CD4-positive, alpha-beta memory T cell (primary cell): ENCODE measurements at regions not wholly inside any gene's neighbourhood (a gene's known extent, or its start where the extent isn't known, plus 50 kb on each side); places are given as distances from the start of the nearest gene placed in this dataset.

Experiments
- CTCF ChIA-PET: fragments of 350-600 bp; sonication (Branson Sonifier 250); formaldehyde crosslinking; loops from one replicate; lab custom pipeline; 2021; ENCODE audit warnings: inconsistent platforms; ENCODE audit not compliant: partially characterized antibody; lab: Charles Lee
- POLR2A ChIA-PET: fragments of 350-600 bp; sonication (Branson Sonifier 250); formaldehyde crosslinking; loops from one replicate; lab custom pipeline; 2021; ENCODE audit not compliant: partially characterized antibody; lab: Charles Lee
- DNase-seq, 5 donors: peaks; one replicate each; pipeline versions ENCODE4 v3.0.0 to v3.0.0-alpha.2; 2020 to 2022; ENCODE audit warnings: mixed read lengths in 1 of 5
- H3K27ac ChIP-seq: one replicate; pipeline ENCODE4 v1.7.0; 2013; ENCODE audit warnings: low read depth, low read length
- H3K27me3 ChIP-seq: 2 replicates; pipeline ENCODE4 v1.7.0; 2013; ENCODE audit warnings: mild to moderate bottlenecking, low read length, moderate library complexity; ENCODE audit not compliant: insufficient read depth
- H3K36me3 ChIP-seq: 2 replicates; pipeline ENCODE4 v1.7.0; 2013; ENCODE audit warnings: mild to moderate bottlenecking, low read length, moderate library complexity; ENCODE audit not compliant: insufficient read depth
- H3K4me1 ChIP-seq: 2 replicates; pipeline ENCODE4 v1.7.0; 2013; ENCODE audit warnings: mild to moderate bottlenecking, low read length, moderate library complexity; ENCODE audit not compliant: insufficient read depth
- H3K4me3 ChIP-seq, 2 donors: one replicate each; pipeline ENCODE4 v1.7.0; 2013; ENCODE audit warnings: low read length in 2 of 2, mild to moderate bottlenecking in 1 of 2
- H3K9me3 ChIP-seq, 2 donors: one replicate each; pipeline ENCODE4 v1.7.0; 2013; ENCODE audit warnings: low read length in 2 of 2, control low read depth in 1 of 2; ENCODE audit not compliant: control insufficient read depth in 1 of 2
- H3K27ac Mint-ChIP-seq, 7 donors: one replicate each; pipeline ENCODE4 v1.8.0; 2020 to 2021; ENCODE audit warnings: mixed read lengths in 7 of 7, mild to moderate bottlenecking in 6 of 7, inconsistent platforms in 3 of 7, moderate library complexity in 3 of 7
- H3K27me3 Mint-ChIP-seq, 2 donors: one replicate each; pipeline ENCODE4 v1.8.0; 2020 to 2021; ENCODE audit warnings: mixed read lengths in 2 of 2
- H3K36me3 Mint-ChIP-seq, 2 donors: one replicate each; pipeline ENCODE4 v1.8.0; 2020 to 2021; ENCODE audit warnings: mixed read lengths in 2 of 2, inconsistent platforms in 1 of 2, mild to moderate bottlenecking in 1 of 2
- H3K4me1 Mint-ChIP-seq, 4 donors: one replicate each; pipeline ENCODE4 v1.8.0; 2020 to 2021; ENCODE audit warnings: mixed read lengths in 4 of 4, mild to moderate bottlenecking in 1 of 4
- H3K4me3 Mint-ChIP-seq, 8 donors: one replicate each; pipeline ENCODE4 v1.8.0; 2020 to 2021; ENCODE audit warnings: mixed read lengths in 8 of 8, mild to moderate bottlenecking in 7 of 8, moderate library complexity in 6 of 8, inconsistent platforms in 3 of 8
- H3K9me3 Mint-ChIP-seq, 8 donors: one replicate each; pipeline ENCODE4 v1.8.0; 2020 to 2021; ENCODE audit warnings: mixed read lengths in 8 of 8, mild to moderate bottlenecking in 5 of 8, inconsistent platforms in 3 of 8, moderate library complexity in 1 of 8
- intact Hi-C: fragments of 100-400 bp; cut with micrococcal nuclease; formaldehyde crosslinking; loops from one replicate; pipeline ENCODE4 v1.15.1; 2023

DNA sequence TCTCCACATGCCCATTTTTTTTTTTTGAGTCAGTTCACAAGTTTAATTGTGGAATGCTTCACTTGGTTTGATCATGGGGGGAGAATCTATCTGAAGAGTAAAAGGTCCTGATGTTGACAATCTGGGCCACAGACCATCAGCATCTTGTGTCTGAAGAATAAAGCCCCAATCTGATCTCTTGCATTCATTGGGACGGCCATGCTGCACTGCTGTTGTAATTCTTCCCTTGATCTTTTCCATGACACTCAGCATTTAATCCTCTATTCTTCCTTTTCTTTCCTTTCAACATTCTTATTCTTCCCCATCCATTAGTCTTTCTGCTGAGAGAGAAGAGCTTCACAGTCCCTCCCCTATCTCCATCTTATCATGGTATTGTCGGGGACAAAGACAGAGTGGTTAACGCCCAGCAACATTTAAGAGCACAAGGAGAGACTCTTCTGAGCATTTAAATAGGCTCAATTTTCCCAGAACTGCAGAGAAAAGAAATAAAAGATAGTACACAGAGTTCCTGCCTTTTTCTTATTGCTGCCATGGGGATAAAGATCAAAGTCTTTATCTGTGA lies 1157.3 kb downstream of the SORCS3 start:
- no peaks in the 10 kb centered on the region for H3K4me1 ChIP-seq
- H3K9me3 Mint-ChIP-seq = peaks cover 0 to 14% (median 0%) of the 10 kb centered on the region in 8 donors

DNA sequence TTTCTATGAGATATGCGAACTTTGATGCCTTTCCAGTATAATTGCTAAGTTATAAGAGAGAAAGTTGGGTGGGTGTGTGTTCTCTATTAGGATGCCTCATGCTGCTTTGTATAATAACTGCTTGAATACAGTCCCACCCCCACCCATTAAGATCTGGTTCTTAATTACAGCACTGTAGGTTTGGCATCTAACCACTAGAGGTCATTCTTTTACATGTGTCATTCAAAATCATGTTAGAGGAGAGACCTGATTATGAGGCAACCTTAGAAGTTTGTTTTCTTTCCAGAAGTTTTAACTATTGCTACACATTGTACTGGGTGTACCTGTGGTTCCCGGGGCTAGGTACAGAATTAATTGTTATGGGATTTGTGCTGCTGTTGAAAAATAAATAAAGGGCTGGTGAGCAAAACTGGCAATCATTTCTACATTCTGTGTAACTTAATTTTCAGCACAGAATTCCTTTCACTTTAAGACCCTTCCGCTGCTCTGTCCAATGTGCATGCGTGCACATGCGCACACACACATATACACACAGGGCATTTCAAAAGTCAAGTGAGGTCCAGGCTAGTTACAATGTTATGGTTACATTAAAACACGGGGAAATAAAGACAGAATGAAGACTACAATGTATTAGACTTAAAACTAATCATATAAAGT lies 1156.3 kb downstream of the SORCS3 start:
- Mint-ChIP-seq H3K4me1 (peaks cover 0 to 1% (median 0%) of the 10 kb centered on the region in 4 donors), H3K9me3 (peaks cover 0 to 14% (median 0%) of the 10 kb centered on the region in 8 donors), H3K4me3 (no peak overlapping the region), H3K27ac (no peak overlapping the region), H3K27me3 (peaks cover 0 to 2% of the 10 kb centered on the region in 2 donors), H3K36me3 (no peaks in the 10 kb centered on the region)
- DNase-seq = no peak
- Histone ChIP-seq H3K4me1 (no peaks in the 10 kb centered on the region), H3K36me3 (no peaks in the 10 kb centered on the region), H3K27ac (no peak overlapping the region), H3K4me3 (no peak overlapping the region), H3K27me3 (no peaks in the 10 kb centered on the region), H3K9me3 (no peaks in the 10 kb centered on the region)
- intact Hi-C loops = loop anchor here (2.0 to 10.0 kb wide), 2 partner anchors 153 to 377 kb away; no protein-coding TSS in a partner anchor
- CTCF ChIA-PET = interaction anchor here (1.0 kb wide), 1 partner anchor 27 kb away, joined by 3 read pairs; no protein-coding TSS in a partner anchor
- POLR2A ChIA-PET = no interaction called here

More for the DNA sequence above, 1157.3 kb downstream of the SORCS3 start:
- ChIA-PET POLR2A (no interaction called here), CTCF (no interaction called here)
- Mint-ChIP-seq H3K27me3 (peaks cover 0 to 2% of the 10 kb centered on the region in 2 donors), H3K4me1 (peaks cover 0 to 1% (median 0%) of the 10 kb centered on the region in 4 donors), H3K27ac (no peak overlapping the region), H3K4me3 (no peak overlapping the region), H3K36me3 (no peaks in the 10 kb centered on the region)
- Histone ChIP-seq H3K4me3 (no peak overlapping the region), H3K27ac (no peak overlapping the region), H3K27me3 (no peaks in the 10 kb centered on the region), H3K36me3 (no peaks in the 10 kb centered on the region), H3K9me3 (no peaks in the 10 kb centered on the region)
- intact Hi-C loops = loop anchor here (10.0 kb wide), 1 partner anchor 376 kb away; no protein-coding TSS in a partner anchor
- DNase-seq = no peak

DNA sequence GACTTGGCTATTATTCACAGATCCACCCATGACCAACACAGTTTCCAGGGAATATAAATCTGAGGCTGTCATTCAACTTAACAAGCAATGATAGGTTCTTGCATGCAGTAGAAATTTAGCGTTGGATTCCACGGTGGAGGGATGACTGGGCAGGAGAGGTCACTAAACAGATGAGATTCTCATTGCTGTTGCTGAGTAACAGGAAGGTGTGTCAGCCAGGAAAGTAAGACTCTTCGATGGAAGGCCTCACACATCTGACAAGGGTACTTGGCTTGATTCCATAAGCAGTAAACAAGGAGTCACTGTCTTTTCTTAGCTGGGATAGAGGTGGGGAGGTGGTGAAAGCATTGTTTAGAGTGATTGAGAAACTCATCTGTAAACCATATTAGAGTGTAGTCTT lies 1152.0 kb downstream of the SORCS3 start:
- CTCF ChIA-PET = no interaction called here
- no peak for DNase-seq
- POLR2A ChIA-PET = no interaction called here
- peaks cover 0 to 2% of the 10 kb centered on the region in 2 donors for H3K27me3 Mint-ChIP-seq
- H3K4me3 ChIP-seq = no peak overlapping the region
- H3K36me3 Mint-ChIP-seq = no peaks in the 10 kb centered on the region
- no peak overlapping the region for H3K4me3 Mint-ChIP-seq
- H3K4me1 Mint-ChIP-seq = peaks cover 0 to 1% (median 0%) of the 10 kb centered on the region in 4 donors
- H3K27me3 ChIP-seq = no peaks in the 10 kb centered on the region
- intact Hi-C loops = loop anchor here (10.0 kb wide), 1 partner anchor 382 kb away; no protein-coding TSS in a partner anchor
- H3K9me3 Mint-ChIP-seq = peaks cover 0 to 4% (median 0%) of the 10 kb centered on the region in 8 donors
- no peaks in the 10 kb centered on the region for H3K36me3 ChIP-seq
- no peaks in the 10 kb centered on the region for H3K4me1 ChIP-seq
- H3K27ac Mint-ChIP-seq = no peak overlapping the region
- H3K9me3 ChIP-seq = no peaks in the 10 kb centered on the region
- H3K27ac ChIP-seq = no peak overlapping the region

DNA sequence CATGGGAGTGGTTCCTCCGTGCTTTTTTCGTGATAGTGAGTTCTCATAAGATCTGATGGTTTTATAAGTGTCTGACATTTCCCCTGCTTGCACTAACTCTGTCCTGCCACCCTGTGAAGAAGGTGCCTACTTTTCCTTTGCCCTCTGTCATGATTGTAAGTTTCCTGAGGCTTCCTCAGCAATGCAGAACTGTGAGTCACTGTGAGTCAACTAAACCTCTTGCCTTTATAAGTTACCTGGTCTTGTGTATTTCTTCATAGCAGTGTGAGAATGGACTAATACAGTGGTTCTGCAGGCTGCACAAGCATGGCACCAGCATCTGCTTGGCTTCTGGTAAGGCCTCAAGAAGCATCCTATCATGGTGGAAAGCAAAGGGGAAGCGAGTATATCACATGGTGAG lies 1144.6 kb downstream of the SORCS3 start:
- Histone ChIP-seq H3K36me3 (no peaks in the 10 kb centered on the region), H3K27me3 (no peaks in the 10 kb centered on the region), H3K27ac (no peak overlapping the region), H3K4me1 (no peaks in the 10 kb centered on the region), H3K9me3 (no peaks in the 10 kb centered on the region), H3K4me3 (no peak overlapping the region)
- Mint-ChIP-seq H3K27ac (no peak overlapping the region), H3K4me3 (no peak overlapping the region), H3K27me3 (peaks cover 0 to 1% of the 10 kb centered on the region in 2 donors), H3K4me1 (no peaks in the 10 kb centered on the region), H3K36me3 (no peaks in the 10 kb centered on the region), H3K9me3 (peaks cover 2 to 21% (median 16%) of the 10 kb centered on the region in 8 donors)
- CTCF ChIA-PET = no interaction called here
- no peak for DNase-seq
- intact Hi-C loops = no loop called here
- POLR2A ChIA-PET = no interaction called here

DNA sequence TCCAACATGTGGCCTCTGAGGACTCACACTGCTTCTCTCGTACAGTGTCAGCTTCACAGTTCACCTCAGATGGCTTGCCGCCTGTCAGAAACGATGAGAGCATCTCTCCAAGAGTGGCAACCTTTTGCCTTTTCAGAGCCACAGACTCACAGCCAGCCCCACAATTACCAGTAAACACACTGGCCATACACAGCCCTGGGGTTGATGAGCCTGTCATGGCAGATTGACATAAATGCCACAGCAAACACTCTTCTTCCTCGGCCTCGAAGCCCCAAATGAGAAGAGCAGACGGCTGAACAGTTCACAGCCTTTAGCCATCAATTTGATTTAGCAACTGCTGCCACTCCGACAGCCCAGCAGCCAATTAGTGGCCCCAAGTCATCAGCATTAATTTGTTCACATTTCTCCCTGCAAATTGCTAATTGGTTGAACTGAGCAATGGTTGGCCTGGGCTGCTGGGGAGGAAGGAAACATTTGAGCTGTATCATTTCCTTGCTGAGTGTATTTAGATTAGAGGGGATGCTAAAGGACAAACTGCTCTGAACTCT lies 1142.9 kb downstream of the SORCS3 start:
- Histone ChIP-seq H3K4me1 (no peaks in the 10 kb centered on the region), H3K36me3 (no peaks in the 10 kb centered on the region), H3K4me3 (no peak overlapping the region), H3K27ac (no peak overlapping the region), H3K27me3 (no peaks in the 10 kb centered on the region), H3K9me3 (no peaks in the 10 kb centered on the region)
- ChIA-PET POLR2A (no interaction called here), CTCF (no interaction called here)
- Mint-ChIP-seq H3K27me3 (peaks cover 0 to 1% of the 10 kb centered on the region in 2 donors), H3K9me3 (peaks cover 2 to 21% (median 16%) of the 10 kb centered on the region in 8 donors), H3K4me3 (no peak overlapping the region), H3K36me3 (no peaks in the 10 kb centered on the region), H3K27ac (no peak overlapping the region), H3K4me1 (no peaks in the 10 kb centered on the region)
- no peak for DNase-seq
- intact Hi-C loops = no loop called here

DNA sequence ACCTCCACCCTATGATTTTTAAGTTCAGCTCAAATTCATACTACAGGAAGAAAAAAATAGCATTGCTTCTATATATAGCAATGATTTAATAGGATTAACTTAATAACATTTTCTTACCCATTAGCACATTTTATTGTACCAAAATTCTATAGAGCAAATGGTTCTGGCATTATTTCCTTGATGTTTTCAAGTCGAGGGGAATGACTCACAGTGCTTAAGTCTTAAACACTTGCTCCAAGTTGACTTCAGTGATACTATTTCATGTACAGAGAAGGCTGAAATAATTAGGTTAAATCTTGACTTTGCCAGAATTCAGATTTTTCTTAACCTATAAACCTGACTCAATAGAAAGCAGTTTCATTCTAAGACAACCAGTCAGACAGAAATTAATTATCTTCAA lies 1133.8 kb downstream of the SORCS3 start:
- H3K27me3 Mint-ChIP-seq = no peaks in the 10 kb centered on the region
- H3K9me3 ChIP-seq = no peaks in the 10 kb centered on the region
- H3K4me1 ChIP-seq = no peaks in the 10 kb centered on the region
- H3K4me3 Mint-ChIP-seq = no peak overlapping the region
- CTCF ChIA-PET = no interaction called here
- no peaks in the 10 kb centered on the region for H3K27me3 ChIP-seq
- intact Hi-C loops = no loop called here
- no peak overlapping the region for H3K27ac Mint-ChIP-seq
- DNase-seq = no peak
- H3K36me3 ChIP-seq = no peaks in the 10 kb centered on the region
- POLR2A ChIA-PET = no interaction called here
- H3K4me3 ChIP-seq = no peak overlapping the region
- H3K27ac ChIP-seq = no peak overlapping the region
- H3K4me1 Mint-ChIP-seq = no peaks in the 10 kb centered on the region
- H3K36me3 Mint-ChIP-seq = no peaks in the 10 kb centered on the region
- peaks cover 0 to 4% (median 0%) of the 10 kb centered on the region in 8 donors for H3K9me3 Mint-ChIP-seq

DNA sequence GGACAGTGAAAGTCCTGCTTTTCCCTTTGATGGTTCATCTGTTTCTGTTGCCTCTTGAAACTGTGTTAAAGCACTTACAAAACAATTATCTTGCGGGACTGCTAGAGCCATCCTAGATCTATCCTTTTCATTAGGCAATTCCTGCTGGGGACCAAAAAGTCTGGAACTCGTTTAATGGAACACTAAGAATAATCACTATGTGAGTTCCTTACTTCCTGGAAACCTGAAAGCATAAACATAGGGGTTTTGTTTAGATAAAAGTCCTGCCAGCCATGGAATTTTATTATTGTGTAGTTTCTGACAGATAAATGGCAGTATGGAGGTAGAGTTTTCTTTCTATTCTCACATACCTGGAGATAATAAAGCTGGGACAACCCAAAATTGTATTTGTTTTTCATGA lies 1133.3 kb downstream of the SORCS3 start:
- H3K27me3 ChIP-seq = no peaks in the 10 kb centered on the region
- no peak overlapping the region for H3K4me3 ChIP-seq
- ChIA-PET POLR2A (no interaction called here), CTCF (no interaction called here)
- H3K36me3 ChIP-seq = no peaks in the 10 kb centered on the region
- Mint-ChIP-seq H3K27me3 (no peaks in the 10 kb centered on the region), H3K4me3 (no peak overlapping the region), H3K4me1 (no peaks in the 10 kb centered on the region), H3K36me3 (no peaks in the 10 kb centered on the region), H3K9me3 (peaks cover 0 to 4% (median 0%) of the 10 kb centered on the region in 8 donors), H3K27ac (no peak overlapping the region)
- DNase-seq = no peak
- H3K27ac ChIP-seq = no peak overlapping the region
- intact Hi-C loops = no loop called here
- no peaks in the 10 kb centered on the region for H3K4me1 ChIP-seq
- no peaks in the 10 kb centered on the region for H3K9me3 ChIP-seq
